AG04449 (cell line): ENCODE measurements at regions not wholly inside any gene's neighbourhood (a gene's known extent, or its start where the extent isn't known, plus 50 kb on each side); places are given as distances from the start of the nearest gene placed in this dataset.

Experiments
- CTCF ChIA-PET: fragments of 350-600 bp; formaldehyde crosslinking; extraction: SDS; loops from one replicate; lab custom pipeline; 2021; ENCODE audit warnings: antibody characterized with exemption; lab: Yijun Ruan, JAX
- POLR2A ChIA-PET: fragments of 400-600, 350-600 bp; formaldehyde crosslinking; extraction: SDS; loops from one replicate; lab custom pipeline; 2020; ENCODE audit warnings: antibody characterized with exemption, inconsistent platforms; lab: Yijun Ruan, JAX
- DNase-seq: peaks from one replicate; pipeline ENCODE4 v3.0.0-alpha.2; 2010; ENCODE audit warnings: low read depth, low spot score
- H3K4me3 ChIP-seq: 2 replicates; pipeline ENCODE4 v1.5.1; 2011; ENCODE audit warnings: low read depth, mild to moderate bottlenecking, control low read depth, low read length
- TF ChIP-seq, protein P1 (sequence below): IDR thresholded peaks from one replicate; pipeline ENCODE4 v1.5.1; 2011; ENCODE audit warnings: mild to moderate bottlenecking, moderate library complexity, low read length, control low read depth, inconsistent platforms; ENCODE audit not compliant: insufficient read depth; ENCODE audit errors: missing control alignments

DNA sequence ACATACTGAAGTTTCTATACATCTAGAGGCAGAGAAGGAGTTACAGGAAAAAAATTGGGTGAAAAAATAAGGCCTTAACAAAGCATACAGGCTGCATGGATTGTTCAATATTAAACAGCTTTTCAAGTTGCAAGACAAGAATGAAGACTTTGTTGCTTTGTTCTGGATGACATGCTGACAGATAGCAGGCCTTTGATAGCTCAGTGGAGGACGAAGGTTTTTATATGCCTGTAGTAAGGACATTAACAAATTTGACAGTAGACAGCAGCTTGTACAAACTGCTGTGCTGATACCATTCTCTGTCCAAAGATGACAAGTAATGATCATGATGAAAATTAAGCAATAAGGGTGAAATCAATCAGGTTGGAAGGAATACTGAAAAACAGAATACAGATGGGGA lies 309.9 kb downstream of the NKX6-1 start:
- no peak overlapping the region for H3K4me3 ChIP-seq
- ChIA-PET CTCF (no interaction called here), POLR2A (no interaction called here)
- TF ChIP-seq, protein P1, sequence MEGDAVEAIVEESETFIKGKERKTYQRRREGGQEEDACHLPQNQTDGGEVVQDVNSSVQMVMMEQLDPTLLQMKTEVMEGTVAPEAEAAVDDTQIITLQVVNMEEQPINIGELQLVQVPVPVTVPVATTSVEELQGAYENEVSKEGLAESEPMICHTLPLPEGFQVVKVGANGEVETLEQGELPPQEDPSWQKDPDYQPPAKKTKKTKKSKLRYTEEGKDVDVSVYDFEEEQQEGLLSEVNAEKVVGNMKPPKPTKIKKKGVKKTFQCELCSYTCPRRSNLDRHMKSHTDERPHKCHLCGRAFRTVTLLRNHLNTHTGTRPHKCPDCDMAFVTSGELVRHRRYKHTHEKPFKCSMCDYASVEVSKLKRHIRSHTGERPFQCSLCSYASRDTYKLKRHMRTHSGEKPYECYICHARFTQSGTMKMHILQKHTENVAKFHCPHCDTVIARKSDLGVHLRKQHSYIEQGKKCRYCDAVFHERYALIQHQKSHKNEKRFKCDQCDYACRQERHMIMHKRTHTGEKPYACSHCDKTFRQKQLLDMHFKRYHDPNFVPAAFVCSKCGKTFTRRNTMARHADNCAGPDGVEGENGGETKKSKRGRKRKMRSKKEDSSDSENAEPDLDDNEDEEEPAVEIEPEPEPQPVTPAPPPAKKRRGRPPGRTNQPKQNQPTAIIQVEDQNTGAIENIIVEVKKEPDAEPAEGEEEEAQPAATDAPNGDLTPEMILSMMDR, result no peak
- no peak for DNase-seq

DNA sequence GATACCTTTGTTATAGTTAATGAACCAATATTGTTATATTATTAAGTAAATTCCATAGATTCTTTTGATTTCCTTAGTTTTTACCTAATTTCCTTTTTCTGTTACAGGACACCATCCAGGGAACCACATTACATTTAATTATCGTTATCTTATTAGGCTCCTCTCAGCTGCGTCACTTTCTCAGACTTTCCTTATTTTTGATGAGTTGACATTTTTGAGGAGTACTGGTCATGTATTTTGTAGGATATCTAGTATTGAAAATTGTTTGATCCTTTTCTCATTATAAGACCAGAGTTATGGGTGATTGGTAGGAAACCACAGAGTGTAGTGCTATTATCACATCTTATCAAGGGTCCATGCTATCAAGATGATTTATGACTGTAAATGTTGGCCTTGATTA lies 319.7 kb downstream of the NKX6-1 start:
- ChIA-PET CTCF (no interaction called here), POLR2A (no interaction called here)
- TF ChIP-seq, protein P1, result no peak
- H3K4me3 ChIP-seq, result no peak overlapping the region
- DNase-seq, result no peak

DNA sequence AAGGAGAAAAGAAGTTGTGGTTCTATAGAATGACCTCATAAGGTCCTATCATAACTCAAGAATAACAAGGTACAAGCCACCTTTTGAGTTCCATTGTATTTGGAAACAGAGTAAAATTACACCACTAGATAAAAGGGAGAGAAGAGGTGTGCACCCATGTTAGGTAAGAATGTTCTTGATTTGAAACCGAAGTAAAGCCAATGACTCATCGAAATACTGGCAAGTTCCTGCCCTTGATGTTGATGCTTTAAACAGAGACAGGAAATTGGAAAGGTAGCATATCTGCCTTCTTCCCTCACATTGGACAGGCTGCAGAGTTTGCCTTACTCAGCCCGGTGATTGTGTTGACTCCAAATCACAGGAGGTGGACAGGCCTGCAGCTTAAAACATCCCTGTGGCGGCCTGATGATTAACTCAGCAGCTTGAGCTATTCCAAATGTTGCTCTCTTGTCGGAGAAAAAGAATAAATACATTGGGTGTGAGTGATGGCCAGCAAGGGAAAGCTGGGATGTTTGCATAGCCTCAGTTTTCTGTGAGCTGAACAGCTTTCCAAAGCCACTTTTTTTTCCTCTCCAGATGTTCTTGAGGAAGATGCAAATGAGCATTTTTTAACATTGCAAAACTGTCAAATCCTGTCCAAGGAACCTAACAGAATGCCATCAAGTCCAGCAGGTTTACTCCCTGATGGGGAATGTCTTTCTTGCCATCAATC lies 321.1 kb downstream of the NKX6-1 start:
- no peak for DNase-seq
- POLR2A ChIA-PET, result no interaction called here
- CTCF ChIA-PET, result no interaction called here
- TF ChIP-seq, protein P1, result no peak
- H3K4me3 ChIP-seq, result no peak overlapping the region

DNA sequence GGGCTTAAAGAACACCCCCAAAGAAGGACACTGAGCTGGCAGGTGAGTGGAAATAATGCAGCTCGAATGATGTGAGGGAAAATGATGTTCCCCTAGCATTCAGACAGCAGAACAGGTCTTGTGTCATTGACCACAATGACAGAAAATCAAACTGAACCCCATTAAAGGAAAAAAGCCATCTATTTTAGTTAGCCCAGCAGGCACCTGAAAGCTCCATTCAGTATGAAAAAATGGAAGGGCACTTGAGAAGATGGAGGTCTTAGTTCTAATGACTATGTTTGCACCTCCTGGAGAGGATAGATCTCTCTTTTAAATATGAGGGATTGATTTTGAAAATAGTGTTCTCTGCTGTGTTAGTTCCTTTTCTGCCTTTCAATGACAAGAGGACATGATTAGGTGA lies 323.1 kb downstream of the NKX6-1 start:
- no peak overlapping the region for H3K4me3 ChIP-seq
- TF ChIP-seq, protein P1, result no peak
- DNase-seq, result no peak
- ChIA-PET CTCF (no interaction called here), POLR2A (no interaction called here)

DNA sequence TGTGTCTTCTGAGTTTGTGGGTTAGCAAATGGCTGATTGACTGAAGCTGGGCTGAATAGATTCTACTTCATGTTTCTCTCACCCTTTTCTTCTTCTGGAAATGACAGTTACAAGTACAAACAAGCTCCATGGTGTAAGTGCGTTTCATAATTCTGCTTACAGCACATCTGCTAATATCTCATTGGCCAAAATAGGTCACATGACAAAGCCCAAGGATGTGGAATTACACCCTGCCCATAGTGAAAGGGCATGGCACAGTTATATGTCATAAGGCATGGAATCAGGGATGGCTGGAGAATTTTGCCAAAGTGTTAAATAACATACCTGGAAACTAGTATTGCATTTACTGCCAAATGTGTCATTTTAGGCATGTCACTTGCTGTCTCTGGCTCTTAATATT lies 327.2 kb downstream of the NKX6-1 start:
- H3K4me3 ChIP-seq, result no peak overlapping the region
- ChIA-PET CTCF (no interaction called here), POLR2A (no interaction called here)
- no peak for DNase-seq
- TF ChIP-seq, protein P1, result no peak

DNA sequence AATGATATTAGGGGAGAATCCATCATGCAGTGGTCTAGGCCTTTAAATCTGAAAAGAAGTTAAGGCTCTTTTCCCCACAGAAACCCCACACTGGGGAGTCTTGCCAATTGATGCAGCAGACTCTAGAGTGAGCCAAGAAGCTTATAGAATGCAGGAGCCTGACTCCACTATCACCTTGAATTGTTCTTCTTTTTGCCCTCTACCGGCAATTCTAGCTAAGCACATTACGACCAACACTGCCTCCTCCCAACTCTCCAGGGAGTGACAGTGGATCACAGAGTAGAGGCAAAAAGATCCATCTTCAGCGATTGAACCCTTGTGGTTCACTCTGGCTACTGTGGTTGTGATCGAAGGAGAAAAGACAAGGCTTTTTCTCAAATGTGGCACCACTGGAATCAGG lies 331.5 kb downstream of the NKX6-1 start:
- CTCF ChIA-PET, result interaction anchor here (1.8 kb wide), 1 partner anchor 523 kb away, joined by 7 read pairs; no protein-coding TSS in a partner anchor
- no peak for DNase-seq
- TF ChIP-seq, protein P1, result peak; percentile 6
- POLR2A ChIA-PET, result interaction anchor here (0.5 kb wide), 1 partner anchor 316 kb away, joined by 4 read pairs; no protein-coding TSS in a partner anchor
- no peak overlapping the region for H3K4me3 ChIP-seq
